GM21737 (cell line): ENCODE measurements at regions not wholly inside any gene's neighbourhood (a gene's known extent, or its start where the extent isn't known, plus 50 kb on each side); places are given as distances from the start of the nearest gene placed in this dataset.
"Not testable (repeated sequence)": the region's sequence is repeated elsewhere in the genome, so short reads cannot be mapped to it uniquely, and the experiment has no call there.

Source experiments
- ATAC-seq: cut with Tn5 transposase; IDR thresholded peaks from one replicate; pipeline ENCODE4 v1.9.1; 2021; ENCODE audit warnings: mild to moderate bottlenecking, moderate library complexity; ENCODE audit not compliant: unreplicated experiment

- no peak for ATAC-seq
Measured at GRCh38 chr9:34796924-34797323, 87.0 kb upstream of the CCL21 start.

GRCh38 chr9:34793428-34793827 is 83.5 kb upstream of the CCL21 start:
- no peak for ATAC-seq

GRCh38 chr9:34783951-34784487 is 74.1 kb upstream of the CCL21 start:
- ATAC-seq: no peak

- no peak for ATAC-seq
Measured at GRCh38 chr9:34782372-34782771, 72.4 kb upstream of the CCL21 start.

GRCh38 chr9:34777666-34778065 is 67.7 kb upstream of the CCL21 start:
- ATAC-seq: no peak

- no peak for ATAC-seq
Measured at GRCh38 chr9:34773955-34774354, 64.0 kb upstream of the CCL21 start.

GRCh38 chr9:34773306-34773910 is 63.5 kb upstream of the CCL21 start:
- ATAC-seq: no peak

GRCh38 chr9:34771007-34771406 is 61.1 kb upstream of the CCL21 start:
- no peak for ATAC-seq

GRCh38 chr9:34767087-34767486 is 57.2 kb upstream of the CCL21 start:
- not testable (repeated sequence) for ATAC-seq

GRCh38 chr9:34760196-34761040 is 50.5 kb upstream of the CCL21 start:
- ATAC-seq: not testable (repeated sequence)
